ENCODE measurements at regions not wholly inside any gene's neighbourhood (a gene's known extent, or its start where the extent isn't known, plus 50 kb on each side); places are given as distances from the start of the nearest gene placed in this dataset.

- no peaks in the 10 kb centered on the region for H3K36me3 Mint-ChIP-seq (ENCODE audit: low read depth, unreplicated experiment)
- no peak overlapping the region for H3K27ac Mint-ChIP-seq (ENCODE audit: unreplicated experiment)
- no peaks in the 10 kb centered on the region for H3K27me3 Mint-ChIP-seq (ENCODE audit: unreplicated experiment)
- DNase-seq (ENCODE audit: low spot score) = no peak
- H3K4me1 Mint-ChIP-seq (ENCODE audit: unreplicated experiment) = peaks cover 9% of the 10 kb centered on the region
- no peaks in the 10 kb centered on the region for H3K9me3 Mint-ChIP-seq (ENCODE audit: unreplicated experiment)
- H3K4me3 Mint-ChIP-seq (ENCODE audit: unreplicated experiment) = no peak overlapping the region
- no peak for TF ChIP-seq CTCF (IDR thresholded peaks at IDR 0.05; ENCODE audit: unreplicated experiment)
Measured at GRCh38 chr2:38174646-38175423, 98.9 kb upstream of the CYP1B1 start.

GRCh38 chr2:38174131-38174530 is 98.2 kb upstream of the CYP1B1 start:
- Mint-ChIP-seq H3K9me3 (ENCODE audit: unreplicated experiment) (no peaks in the 10 kb centered on the region), H3K4me1 (ENCODE audit: unreplicated experiment) (peaks cover 5% of the 10 kb centered on the region)

GRCh38 chr2:38173683-38174082 is 97.7 kb upstream of the CYP1B1 start:
- Mint-ChIP-seq H3K27me3 (ENCODE audit: unreplicated experiment) (no peaks in the 10 kb centered on the region), H3K4me3 (ENCODE audit: unreplicated experiment) (no peak overlapping the region), H3K4me1 (ENCODE audit: unreplicated experiment) (peaks cover under 1% of the 10 kb centered on the region), H3K27ac (ENCODE audit: unreplicated experiment) (no peak overlapping the region), H3K36me3 (ENCODE audit: low read depth, unreplicated experiment) (no peaks in the 10 kb centered on the region), H3K9me3 (ENCODE audit: unreplicated experiment) (no peaks in the 10 kb centered on the region)
- no peak for TF ChIP-seq CTCF (IDR thresholded peaks at IDR 0.05; ENCODE audit: unreplicated experiment)
- DNase-seq (ENCODE audit: low spot score) = no peak

More at GRCh38 chr2:38174131-38174530, 98.2 kb upstream of the CYP1B1 start:
- no peaks in the 10 kb centered on the region for H3K27me3 Mint-ChIP-seq (ENCODE audit: unreplicated experiment)
- no peak overlapping the region for H3K4me3 Mint-ChIP-seq (ENCODE audit: unreplicated experiment)
- DNase-seq (ENCODE audit: low spot score) = no peak
- no peaks in the 10 kb centered on the region for H3K36me3 Mint-ChIP-seq (ENCODE audit: low read depth, unreplicated experiment)
- TF ChIP-seq CTCF (IDR thresholded peaks at IDR 0.05; ENCODE audit: unreplicated experiment) = no peak
- no peak overlapping the region for H3K27ac Mint-ChIP-seq (ENCODE audit: unreplicated experiment)

- no peak overlapping the region for H3K27ac Mint-ChIP-seq (ENCODE audit: unreplicated experiment)
- H3K4me1 Mint-ChIP-seq (ENCODE audit: unreplicated experiment) = no peaks in the 10 kb centered on the region
- DNase-seq (ENCODE audit: low spot score) = no peak
- TF ChIP-seq CTCF (IDR thresholded peaks at IDR 0.05; ENCODE audit: unreplicated experiment) = no peak
- no peak overlapping the region for H3K4me3 Mint-ChIP-seq (ENCODE audit: unreplicated experiment)
- H3K36me3 Mint-ChIP-seq (ENCODE audit: low read depth, unreplicated experiment) = no peaks in the 10 kb centered on the region
- no peaks in the 10 kb centered on the region for H3K9me3 Mint-ChIP-seq (ENCODE audit: unreplicated experiment)
- no peaks in the 10 kb centered on the region for H3K27me3 Mint-ChIP-seq (ENCODE audit: unreplicated experiment)
Measured at GRCh38 chr2:38171208-38171855, 95.4 kb upstream of the CYP1B1 start.

- H3K9me3 Mint-ChIP-seq (ENCODE audit: unreplicated experiment) = no peaks in the 10 kb centered on the region
- TF ChIP-seq CTCF (IDR thresholded peaks at IDR 0.05; ENCODE audit: unreplicated experiment) = no peak
- no peak overlapping the region for H3K4me3 Mint-ChIP-seq (ENCODE audit: unreplicated experiment)
- H3K4me1 Mint-ChIP-seq (ENCODE audit: unreplicated experiment) = no peaks in the 10 kb centered on the region
- H3K27ac Mint-ChIP-seq (ENCODE audit: unreplicated experiment) = no peak overlapping the region
- no peaks in the 10 kb centered on the region for H3K27me3 Mint-ChIP-seq (ENCODE audit: unreplicated experiment)
- no peak for DNase-seq (ENCODE audit: low spot score)
- H3K36me3 Mint-ChIP-seq (ENCODE audit: low read depth, unreplicated experiment) = no peaks in the 10 kb centered on the region
Measured at GRCh38 chr2:38170733-38171132, 94.8 kb upstream of the CYP1B1 start.

Data from endothelial cell (in vitro differentiated cells).